Prostate gland (tissue), 2 donors: ENCODE measurements at regions not wholly inside any gene's neighbourhood (a gene's known extent, or its start where the extent isn't known, plus 50 kb on each side); places are given as distances from the start of the nearest gene placed in this dataset.

Source experiments
- POLR2A ChIP-seq: fragments of 450-650 bp; IDR thresholded peaks from one replicate; pipeline ENCODE4 v1.6.1; 2016; ENCODE audit warnings: antibody characterized with exemption, mild to moderate bottlenecking
- TF ChIP-seq, protein P1 (sequence below), 4 experiments: fragments of 200-600 bp in 2 of 4; fragments of 450-650 bp in 2 of 4; sonication (generic) in 2 of 4; IDR thresholded peaks; 1 replicate in 3 of 4; 2 replicates in 1 of 4; pipeline ENCODE4 v1.5.1; 2016 to 2019; ENCODE audit warnings: antibody characterized with exemption in 4 of 4, mild to moderate bottlenecking in 2 of 4, moderate library complexity in 2 of 4

DNA sequence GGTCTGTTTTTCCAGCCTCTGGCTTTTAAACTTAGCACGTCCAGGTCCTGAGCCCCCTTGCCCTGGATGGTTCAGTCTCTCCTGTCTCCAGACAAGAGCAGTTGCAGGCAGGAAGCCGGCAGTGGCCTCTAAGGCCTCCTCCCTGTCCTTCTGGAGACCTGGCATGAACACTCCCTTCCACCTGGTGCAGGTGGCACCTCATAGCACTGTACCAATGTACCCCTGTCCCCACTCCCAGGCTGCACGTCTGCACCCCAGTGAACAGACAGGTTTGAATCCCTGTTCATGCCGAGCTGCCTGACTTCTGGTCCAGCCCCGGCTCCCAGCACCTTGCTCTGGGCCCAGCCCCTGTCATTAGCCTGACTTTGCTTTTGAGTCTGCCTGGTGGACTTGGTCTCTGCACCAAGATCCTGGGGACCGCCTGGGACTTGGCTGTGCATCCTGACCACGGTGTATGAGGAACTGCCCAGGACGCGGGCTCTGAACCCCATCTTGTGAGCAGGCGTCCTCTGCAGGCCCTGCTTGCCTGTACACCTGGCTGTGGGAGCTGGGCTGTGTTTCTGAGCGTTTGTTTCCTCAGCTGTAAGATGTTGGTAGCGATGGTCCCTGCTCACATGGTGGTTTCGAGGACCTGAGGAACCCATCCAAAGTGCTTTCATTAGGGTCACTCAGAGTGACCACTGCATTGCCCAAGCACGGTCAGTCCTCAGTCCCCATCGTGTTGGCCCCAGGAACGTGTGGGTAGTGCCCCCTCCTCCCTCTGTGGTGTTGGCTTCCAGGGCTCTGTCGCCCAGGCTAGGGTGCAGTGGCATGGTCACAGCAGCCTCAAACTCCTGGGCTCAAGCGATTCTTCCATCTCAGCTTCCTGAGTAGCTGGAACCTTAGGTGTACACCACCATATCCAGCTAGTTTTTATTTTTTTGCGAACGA lies 75.0 kb upstream of the SHANK2 start:
- TF ChIP-seq, protein P1, sequence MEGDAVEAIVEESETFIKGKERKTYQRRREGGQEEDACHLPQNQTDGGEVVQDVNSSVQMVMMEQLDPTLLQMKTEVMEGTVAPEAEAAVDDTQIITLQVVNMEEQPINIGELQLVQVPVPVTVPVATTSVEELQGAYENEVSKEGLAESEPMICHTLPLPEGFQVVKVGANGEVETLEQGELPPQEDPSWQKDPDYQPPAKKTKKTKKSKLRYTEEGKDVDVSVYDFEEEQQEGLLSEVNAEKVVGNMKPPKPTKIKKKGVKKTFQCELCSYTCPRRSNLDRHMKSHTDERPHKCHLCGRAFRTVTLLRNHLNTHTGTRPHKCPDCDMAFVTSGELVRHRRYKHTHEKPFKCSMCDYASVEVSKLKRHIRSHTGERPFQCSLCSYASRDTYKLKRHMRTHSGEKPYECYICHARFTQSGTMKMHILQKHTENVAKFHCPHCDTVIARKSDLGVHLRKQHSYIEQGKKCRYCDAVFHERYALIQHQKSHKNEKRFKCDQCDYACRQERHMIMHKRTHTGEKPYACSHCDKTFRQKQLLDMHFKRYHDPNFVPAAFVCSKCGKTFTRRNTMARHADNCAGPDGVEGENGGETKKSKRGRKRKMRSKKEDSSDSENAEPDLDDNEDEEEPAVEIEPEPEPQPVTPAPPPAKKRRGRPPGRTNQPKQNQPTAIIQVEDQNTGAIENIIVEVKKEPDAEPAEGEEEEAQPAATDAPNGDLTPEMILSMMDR (IDR thresholded peaks at IDR 0.05): no peak
- no peak for TF ChIP-seq POLR2A
